ENCODE measurements at regions not wholly inside any gene's neighbourhood (a gene's known extent, or its start where the extent isn't known, plus 50 kb on each side); places are given as distances from the start of the nearest gene placed in this dataset.

- TF ChIP-seq CTCF (IDR thresholded peaks at IDR 0.05) = no peak
- TF ChIP-seq POLR2A (IDR thresholded peaks at IDR 0.05) = no peak
Measured at GRCh38 chr5:125486634-125487033, 740.2 kb upstream of the ZNF608 start.
